ENCODE measurements at regions not wholly inside any gene's neighbourhood (a gene's known extent, or its start where the extent isn't known, plus 50 kb on each side); places are given as distances from the start of the nearest gene placed in this dataset.

DNA sequence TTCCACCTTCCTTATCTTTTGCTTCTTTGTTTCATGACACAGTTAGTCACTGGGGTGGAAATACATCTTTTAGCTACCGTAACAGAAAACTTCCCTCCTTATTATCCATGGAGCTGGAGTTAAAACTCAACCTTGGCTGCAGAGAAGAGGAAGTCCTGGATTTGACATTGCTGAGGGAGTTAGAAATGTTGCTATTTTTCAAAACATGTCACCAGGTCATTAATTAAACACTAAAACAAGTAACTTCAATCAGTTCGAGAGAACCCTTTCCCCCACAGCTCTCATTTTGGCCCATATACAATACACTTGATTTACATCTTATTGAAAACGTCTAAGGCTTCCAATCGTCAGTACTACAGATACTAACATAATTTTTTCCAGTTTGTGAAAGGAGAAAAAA, 237.9 kb upstream of the CD180 start (continued):
- TF ChIP-seq MTA3 (IDR thresholded peaks at IDR 0.05; ENCODE audit: borderline replicate concordance, low read length): no peak
- TF ChIP-seq, protein P1, sequence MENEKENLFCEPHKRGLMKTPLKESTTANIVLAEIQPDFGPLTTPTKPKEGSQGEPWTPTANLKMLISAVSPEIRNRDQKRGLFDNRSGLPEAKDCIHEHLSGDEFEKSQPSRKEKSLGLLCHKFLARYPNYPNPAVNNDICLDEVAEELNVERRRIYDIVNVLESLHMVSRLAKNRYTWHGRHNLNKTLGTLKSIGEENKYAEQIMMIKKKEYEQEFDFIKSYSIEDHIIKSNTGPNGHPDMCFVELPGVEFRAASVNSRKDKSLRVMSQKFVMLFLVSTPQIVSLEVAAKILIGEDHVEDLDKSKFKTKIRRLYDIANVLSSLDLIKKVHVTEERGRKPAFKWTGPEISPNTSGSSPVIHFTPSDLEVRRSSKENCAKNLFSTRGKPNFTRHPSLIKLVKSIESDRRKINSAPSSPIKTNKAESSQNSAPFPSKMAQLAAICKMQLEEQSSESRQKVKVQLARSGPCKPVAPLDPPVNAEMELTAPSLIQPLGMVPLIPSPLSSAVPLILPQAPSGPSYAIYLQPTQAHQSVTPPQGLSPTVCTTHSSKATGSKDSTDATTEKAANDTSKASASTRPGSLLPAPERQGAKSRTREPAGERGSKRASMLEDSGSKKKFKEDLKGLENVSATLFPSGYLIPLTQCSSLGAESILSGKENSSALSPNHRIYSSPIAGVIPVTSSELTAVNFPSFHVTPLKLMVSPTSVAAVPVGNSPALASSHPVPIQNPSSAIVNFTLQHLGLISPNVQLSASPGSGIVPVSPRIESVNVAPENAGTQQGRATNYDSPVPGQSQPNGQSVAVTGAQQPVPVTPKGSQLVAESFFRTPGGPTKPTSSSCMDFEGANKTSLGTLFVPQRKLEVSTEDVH (IDR thresholded peaks at IDR 0.05; ENCODE audit: low read depth, partially characterized antibody): no peak
- TF ChIP-seq BRCA1 (IDR thresholded peaks at IDR 0.05; ENCODE audit: low read depth, low read length): no peak
- no peak for TF ChIP-seq CHD4 (IDR thresholded peaks at IDR 0.05)
- TF ChIP-seq, protein P2, sequence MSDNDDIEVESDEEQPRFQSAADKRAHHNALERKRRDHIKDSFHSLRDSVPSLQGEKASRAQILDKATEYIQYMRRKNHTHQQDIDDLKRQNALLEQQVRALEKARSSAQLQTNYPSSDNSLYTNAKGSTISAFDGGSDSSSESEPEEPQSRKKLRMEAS (IDR thresholded peaks at IDR 0.05; ENCODE audit: low read depth, low read length): no peak
- TF ChIP-seq, protein P3, sequence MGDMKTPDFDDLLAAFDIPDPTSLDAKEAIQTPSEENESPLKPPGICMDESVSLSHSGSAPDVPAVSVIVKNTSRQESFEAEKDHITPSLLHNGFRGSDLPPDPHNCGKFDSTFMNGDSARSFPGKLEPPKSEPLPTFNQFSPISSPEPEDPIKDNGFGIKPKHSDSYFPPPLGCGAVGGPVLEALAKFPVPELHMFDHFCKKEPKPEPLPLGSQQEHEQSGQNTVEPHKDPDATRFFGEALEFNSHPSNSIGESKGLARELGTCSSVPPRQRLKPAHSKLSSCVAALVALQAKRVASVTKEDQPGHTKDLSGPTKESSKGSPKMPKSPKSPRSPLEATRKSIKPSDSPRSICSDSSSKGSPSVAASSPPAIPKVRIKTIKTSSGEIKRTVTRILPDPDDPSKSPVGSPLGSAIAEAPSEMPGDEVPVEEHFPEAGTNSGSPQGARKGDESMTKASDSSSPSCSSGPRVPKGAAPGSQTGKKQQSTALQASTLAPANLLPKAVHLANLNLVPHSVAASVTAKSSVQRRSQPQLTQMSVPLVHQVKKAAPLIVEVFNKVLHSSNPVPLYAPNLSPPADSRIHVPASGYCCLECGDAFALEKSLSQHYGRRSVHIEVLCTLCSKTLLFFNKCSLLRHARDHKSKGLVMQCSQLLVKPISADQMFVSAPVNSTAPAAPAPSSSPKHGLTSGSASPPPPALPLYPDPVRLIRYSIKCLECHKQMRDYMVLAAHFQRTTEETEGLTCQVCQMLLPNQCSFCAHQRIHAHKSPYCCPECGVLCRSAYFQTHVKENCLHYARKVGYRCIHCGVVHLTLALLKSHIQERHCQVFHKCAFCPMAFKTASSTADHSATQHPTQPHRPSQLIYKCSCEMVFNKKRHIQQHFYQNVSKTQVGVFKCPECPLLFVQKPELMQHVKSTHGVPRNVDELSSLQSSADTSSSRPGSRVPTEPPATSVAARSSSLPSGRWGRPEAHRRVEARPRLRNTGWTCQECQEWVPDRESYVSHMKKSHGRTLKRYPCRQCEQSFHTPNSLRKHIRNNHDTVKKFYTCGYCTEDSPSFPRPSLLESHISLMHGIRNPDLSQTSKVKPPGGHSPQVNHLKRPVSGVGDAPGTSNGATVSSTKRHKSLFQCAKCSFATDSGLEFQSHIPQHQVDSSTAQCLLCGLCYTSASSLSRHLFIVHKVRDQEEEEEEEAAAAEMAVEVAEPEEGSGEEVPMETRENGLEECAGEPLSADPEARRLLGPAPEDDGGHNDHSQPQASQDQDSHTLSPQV (IDR thresholded peaks at IDR 0.05): no peak
- TF ChIP-seq, protein P4, sequence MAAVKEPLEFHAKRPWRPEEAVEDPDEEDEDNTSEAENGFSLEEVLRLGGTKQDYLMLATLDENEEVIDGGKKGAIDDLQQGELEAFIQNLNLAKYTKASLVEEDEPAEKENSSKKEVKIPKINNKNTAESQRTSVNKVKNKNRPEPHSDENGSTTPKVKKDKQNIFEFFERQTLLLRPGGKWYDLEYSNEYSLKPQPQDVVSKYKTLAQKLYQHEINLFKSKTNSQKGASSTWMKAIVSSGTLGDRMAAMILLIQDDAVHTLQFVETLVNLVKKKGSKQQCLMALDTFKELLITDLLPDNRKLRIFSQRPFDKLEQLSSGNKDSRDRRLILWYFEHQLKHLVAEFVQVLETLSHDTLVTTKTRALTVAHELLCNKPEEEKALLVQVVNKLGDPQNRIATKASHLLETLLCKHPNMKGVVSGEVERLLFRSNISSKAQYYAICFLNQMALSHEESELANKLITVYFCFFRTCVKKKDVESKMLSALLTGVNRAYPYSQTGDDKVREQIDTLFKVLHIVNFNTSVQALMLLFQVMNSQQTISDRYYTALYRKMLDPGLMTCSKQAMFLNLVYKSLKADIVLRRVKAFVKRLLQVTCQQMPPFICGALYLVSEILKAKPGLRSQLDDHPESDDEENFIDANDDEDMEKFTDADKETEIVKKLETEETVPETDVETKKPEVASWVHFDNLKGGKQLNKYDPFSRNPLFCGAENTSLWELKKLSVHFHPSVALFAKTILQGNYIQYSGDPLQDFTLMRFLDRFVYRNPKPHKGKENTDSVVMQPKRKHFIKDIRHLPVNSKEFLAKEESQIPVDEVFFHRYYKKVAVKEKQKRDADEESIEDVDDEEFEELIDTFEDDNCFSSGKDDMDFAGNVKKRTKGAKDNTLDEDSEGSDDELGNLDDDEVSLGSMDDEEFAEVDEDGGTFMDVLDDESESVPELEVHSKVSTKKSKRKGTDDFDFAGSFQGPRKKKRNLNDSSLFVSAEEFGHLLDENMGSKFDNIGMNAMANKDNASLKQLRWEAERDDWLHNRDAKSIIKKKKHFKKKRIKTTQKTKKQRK (IDR thresholded peaks at IDR 0.05; ENCODE audit: low read depth, low read length): no peak
- TF ChIP-seq ESRRA (IDR thresholded peaks at IDR 0.05; ENCODE audit: low read length): no peak
